Mesendoderm (in vitro differentiated cells): ENCODE measurements at regions not wholly inside any gene's neighbourhood (a gene's known extent, or its start where the extent isn't known, plus 50 kb on each side); places are given as distances from the start of the nearest gene placed in this dataset.

Experiments used
- DNase-seq: peaks from one replicate; pipeline ENCODE4 v3.0.0; 2013
- H2AK5ac ChIP-seq: 2 replicates; pipeline ENCODE4 v1.6.1; 2013; ENCODE audit warnings: low read length, inconsistent platforms
- H2BK120ac ChIP-seq: 2 replicates; pipeline ENCODE4 v1.6.1; 2013; ENCODE audit warnings: low read depth, mild to moderate bottlenecking, low read length, moderate library complexity, mixed read lengths
- H2BK15ac ChIP-seq: replicated peaks from 2 replicates; pipeline ENCODE4 v1.6.1; 2013; ENCODE audit warnings: low read depth, mild to moderate bottlenecking, moderate library complexity
- H2BK5ac ChIP-seq: 2 replicates; pipeline ENCODE4 v1.6.1; 2013; ENCODE audit warnings: low read length, inconsistent platforms
- H3K18ac ChIP-seq: 2 replicates; pipeline ENCODE4 v1.6.1; 2013; ENCODE audit warnings: mild to moderate bottlenecking, low read length, mixed read lengths
- H3K23ac ChIP-seq: one replicate; pipeline ENCODE4 v1.6.1; 2013; ENCODE audit warnings: low read length
- H3K27ac ChIP-seq: 2 replicates; pipeline ENCODE4 v1.5.1; 2013; ENCODE audit warnings: low read depth, mild to moderate bottlenecking, inconsistent platforms, low read length, moderate library complexity
- H3K27me3 ChIP-seq: 2 replicates; pipeline ENCODE4 v1.6.1; 2013; ENCODE audit warnings: low read length, control low read depth, mild to moderate bottlenecking, inconsistent platforms; ENCODE audit not compliant: insufficient read depth, poor library complexity
- H3K36me3 ChIP-seq: 2 replicates; pipeline ENCODE4 v1.6.1; 2013; ENCODE audit warnings: low read length, inconsistent platforms; ENCODE audit not compliant: control insufficient read depth, insufficient read depth
- H3K4ac ChIP-seq: one replicate; pipeline ENCODE4 v1.6.1; 2013; ENCODE audit warnings: low read depth, mild to moderate bottlenecking, low read length, moderate library complexity
- H3K4me1 ChIP-seq: 2 replicates; pipeline ENCODE4 v1.6.1; 2013; ENCODE audit warnings: low read depth, low read length, inconsistent platforms; ENCODE audit not compliant: control insufficient read depth
- H3K4me2 ChIP-seq: 2 replicates; pipeline ENCODE4 v1.6.1; 2013; ENCODE audit warnings: low read length
- H3K4me3 ChIP-seq: 2 replicates; pipeline ENCODE4 v1.5.1; 2013; ENCODE audit warnings: mild to moderate bottlenecking, low read length
- H3K56ac ChIP-seq: one replicate; pipeline ENCODE4 v1.6.1; 2013; ENCODE audit warnings: low read length
- H3K79me1 ChIP-seq: 2 replicates; pipeline ENCODE4 v1.6.1; 2013; ENCODE audit warnings: low read length, inconsistent platforms
- H3K79me2 ChIP-seq: 2 replicates; pipeline ENCODE4 v1.6.1; 2013; ENCODE audit warnings: mild to moderate bottlenecking, low read length; ENCODE audit not compliant: control insufficient read depth, insufficient read depth
- H3K9ac ChIP-seq: 2 replicates; pipeline ENCODE4 v1.6.1; 2013; ENCODE audit warnings: low read length, inconsistent platforms
- H4K5ac ChIP-seq: one replicate; pipeline ENCODE4 v1.6.1; 2013; ENCODE audit warnings: low read length
- H4K8ac ChIP-seq: one replicate; pipeline ENCODE4 v1.6.1; 2013; ENCODE audit warnings: low read depth, mild to moderate bottlenecking, control low read depth, low read length, moderate library complexity
- WGBS: extraction: QIAGEN DNeasy Blood & Tissue Kit; methylation state at CpG from one replicate; pipeline ENCODE4 v1.1.7; 2013; ENCODE audit warnings: low lambda C conversion rate, missing lambda C conversion rate; ENCODE audit not compliant: insufficient coverage; ENCODE audit errors: extremely low coverage; 5-methylcytosine and 5-hydroxymethylcytosine counted together

DNA sequence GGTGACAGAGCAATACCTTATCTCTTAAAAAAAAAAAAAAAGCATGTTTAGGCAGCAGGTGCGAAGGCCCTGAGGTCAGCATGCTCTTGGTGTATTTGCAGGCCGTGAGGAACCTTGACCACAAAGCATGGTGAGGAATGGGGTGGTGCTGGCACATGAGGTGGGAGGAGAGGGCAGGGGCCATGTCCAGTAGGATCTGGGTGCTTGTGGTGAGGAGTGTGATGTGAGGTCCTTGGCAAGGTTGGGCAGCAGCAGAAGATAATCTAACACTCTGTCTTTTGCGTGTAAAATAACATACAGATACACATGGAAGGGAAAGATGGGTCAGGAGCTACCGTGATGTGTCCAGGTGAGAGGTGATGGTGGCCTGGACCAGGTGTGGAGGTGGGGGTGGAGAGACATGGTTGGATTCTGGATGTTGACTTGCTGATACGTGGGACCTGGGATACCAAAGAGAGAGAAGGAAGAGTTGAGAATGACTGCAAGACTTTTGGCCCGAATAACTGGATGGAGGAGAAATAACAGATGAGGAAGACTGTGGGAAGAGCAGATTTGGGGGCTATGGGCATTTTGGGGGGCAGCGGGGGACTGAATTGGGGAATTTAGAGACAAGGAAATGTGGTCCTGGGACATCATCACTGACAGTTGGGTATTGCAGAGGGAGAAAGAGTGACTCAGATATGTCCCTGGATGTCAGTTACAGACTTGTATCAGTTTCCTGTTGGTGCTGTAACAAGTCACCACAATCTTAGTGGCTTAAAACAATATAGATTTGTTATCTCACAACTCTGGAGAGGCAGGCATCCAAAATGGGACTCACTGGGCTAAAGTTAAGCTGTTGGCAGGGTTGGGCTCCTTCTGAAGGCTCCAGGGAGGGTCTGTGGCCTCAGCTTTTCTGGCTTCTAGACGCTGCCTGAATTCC, 274.9 kb downstream of the HAPSTR1 start:
- Histone ChIP-seq H3K4me1 (peaks cover 3% of the 10 kb centered on the region), H3K9ac (no peak overlapping the region), H2BK5ac (no peak overlapping the region), H3K79me2 (no peaks in the 10 kb centered on the region), H4K5ac (no peak overlapping the region), H3K27ac (no peak overlapping the region), H3K23ac (no peak overlapping the region), H4K8ac (no peak overlapping the region), H2BK120ac (no peak overlapping the region), H3K27me3 (no peaks in the 10 kb centered on the region), H3K36me3 (no peaks in the 10 kb centered on the region), H3K4ac (no peak overlapping the region), H2AK5ac (no peak overlapping the region), H3K79me1 (no peaks in the 10 kb centered on the region), H2BK15ac (no peak overlapping the region), H3K56ac (no peak overlapping the region), H3K4me2 (no peak overlapping the region), H3K18ac (no peak overlapping the region), H3K4me3 (no peak overlapping the region)
- DNase-seq = no peak
- no CpG with 5 or more reads among the region's 8 CpGs for WGBS

DNA sequence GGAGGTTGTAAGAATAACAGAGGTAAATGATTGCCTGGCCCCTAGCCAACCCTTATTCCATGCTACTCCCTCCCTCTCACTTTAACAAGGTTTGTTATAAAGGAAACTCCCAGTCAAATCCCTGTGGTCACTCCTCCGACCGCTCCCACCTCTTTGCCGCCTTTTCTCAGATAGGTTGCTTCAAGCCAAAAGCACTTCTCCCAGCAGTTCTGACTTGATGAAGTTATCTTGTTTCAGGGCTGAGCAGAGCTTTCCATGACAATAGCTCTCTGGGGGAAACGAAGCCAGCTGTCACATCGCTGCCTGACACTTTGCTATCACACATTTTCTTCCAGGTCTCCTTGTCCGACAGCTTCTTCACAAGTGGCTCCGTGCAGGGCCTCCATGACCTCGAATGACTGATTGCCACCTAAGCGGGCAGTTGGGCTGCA, 278.6 kb downstream of the HAPSTR1 start:
- peaks cover 8% of the 10 kb centered on the region for H3K4me1 ChIP-seq

DNA sequence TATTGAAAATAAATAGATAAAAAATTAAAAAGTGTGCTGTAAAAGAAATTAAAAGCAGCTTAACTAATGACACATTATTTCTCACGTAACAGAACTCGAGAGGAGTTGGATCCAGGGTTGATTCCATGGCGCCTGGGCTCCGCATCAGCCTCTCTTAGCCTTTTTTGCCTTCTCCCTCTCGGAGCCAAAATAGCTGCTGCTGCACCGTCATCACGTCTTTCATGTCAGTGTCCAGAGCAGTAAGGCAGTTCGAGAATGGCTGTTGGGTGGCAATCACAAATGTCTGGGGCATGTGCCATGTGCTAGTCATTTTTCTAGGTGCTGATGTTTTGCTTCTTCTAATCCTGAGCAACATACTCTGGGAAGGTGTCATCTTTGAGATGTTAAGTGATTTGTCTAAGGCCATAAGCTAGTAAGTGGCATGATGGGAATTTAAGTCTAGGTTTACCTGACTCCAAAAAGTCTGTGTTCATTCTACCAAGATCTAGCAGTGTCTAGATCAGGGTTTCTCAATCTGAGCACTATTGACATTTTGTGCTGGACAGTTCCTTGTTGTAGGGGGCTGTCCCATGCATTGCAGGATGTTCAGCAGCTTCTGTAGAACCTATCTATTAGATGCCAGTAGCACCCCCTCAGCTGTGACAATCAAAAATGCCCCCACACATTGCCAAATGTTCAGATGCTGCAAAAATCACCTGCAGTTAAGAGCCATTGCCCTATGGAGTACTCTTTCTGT, 280.4 kb downstream of the HAPSTR1 start:
- no peak overlapping the region for H3K4me3 ChIP-seq
- H3K27me3 ChIP-seq = no peaks in the 10 kb centered on the region
- no peak overlapping the region for H2BK5ac ChIP-seq
- no peak overlapping the region for H2AK5ac ChIP-seq
- peaks cover 8% of the 10 kb centered on the region for H3K4me1 ChIP-seq
- no peak overlapping the region for H3K4me2 ChIP-seq
- no peaks in the 10 kb centered on the region for H3K79me2 ChIP-seq
- no peak overlapping the region for H3K9ac ChIP-seq
- no CpG with 5 or more reads among the region's 8 CpGs for WGBS
- no peak for DNase-seq
- no peak overlapping the region for H2BK120ac ChIP-seq
- H3K79me1 ChIP-seq = no peaks in the 10 kb centered on the region
- H3K4ac ChIP-seq = no peak overlapping the region
- no peak overlapping the region for H3K23ac ChIP-seq
- H3K56ac ChIP-seq = no peak overlapping the region
- H3K36me3 ChIP-seq = no peaks in the 10 kb centered on the region
- H2BK15ac ChIP-seq = no peak overlapping the region
- H3K27ac ChIP-seq = no peak overlapping the region
- no peak overlapping the region for H3K18ac ChIP-seq
- no peak overlapping the region for H4K5ac ChIP-seq
- no peak overlapping the region for H4K8ac ChIP-seq

More for the DNA sequence above, 278.6 kb downstream of the HAPSTR1 start:
- no peak overlapping the region for H2BK5ac ChIP-seq
- no peaks in the 10 kb centered on the region for H3K27me3 ChIP-seq
- H3K9ac ChIP-seq = no peak overlapping the region
- no peak overlapping the region for H2BK120ac ChIP-seq
- no peak overlapping the region for H2BK15ac ChIP-seq
- no peak overlapping the region for H4K5ac ChIP-seq
- H2AK5ac ChIP-seq = no peak overlapping the region
- DNase-seq = peak; percentile 87
- no peak overlapping the region for H3K27ac ChIP-seq
- H3K18ac ChIP-seq = no peak overlapping the region
- H3K4me3 ChIP-seq = no peak overlapping the region
- no CpG with 5 or more reads among the region's 9 CpGs for WGBS
- H3K79me1 ChIP-seq = no peaks in the 10 kb centered on the region
- H3K56ac ChIP-seq = no peak overlapping the region
- H3K4me2 ChIP-seq = no peak overlapping the region
- H3K79me2 ChIP-seq = no peaks in the 10 kb centered on the region
- no peak overlapping the region for H4K8ac ChIP-seq
- H3K23ac ChIP-seq = no peak overlapping the region
- H3K4ac ChIP-seq = no peak overlapping the region
- no peaks in the 10 kb centered on the region for H3K36me3 ChIP-seq

DNA sequence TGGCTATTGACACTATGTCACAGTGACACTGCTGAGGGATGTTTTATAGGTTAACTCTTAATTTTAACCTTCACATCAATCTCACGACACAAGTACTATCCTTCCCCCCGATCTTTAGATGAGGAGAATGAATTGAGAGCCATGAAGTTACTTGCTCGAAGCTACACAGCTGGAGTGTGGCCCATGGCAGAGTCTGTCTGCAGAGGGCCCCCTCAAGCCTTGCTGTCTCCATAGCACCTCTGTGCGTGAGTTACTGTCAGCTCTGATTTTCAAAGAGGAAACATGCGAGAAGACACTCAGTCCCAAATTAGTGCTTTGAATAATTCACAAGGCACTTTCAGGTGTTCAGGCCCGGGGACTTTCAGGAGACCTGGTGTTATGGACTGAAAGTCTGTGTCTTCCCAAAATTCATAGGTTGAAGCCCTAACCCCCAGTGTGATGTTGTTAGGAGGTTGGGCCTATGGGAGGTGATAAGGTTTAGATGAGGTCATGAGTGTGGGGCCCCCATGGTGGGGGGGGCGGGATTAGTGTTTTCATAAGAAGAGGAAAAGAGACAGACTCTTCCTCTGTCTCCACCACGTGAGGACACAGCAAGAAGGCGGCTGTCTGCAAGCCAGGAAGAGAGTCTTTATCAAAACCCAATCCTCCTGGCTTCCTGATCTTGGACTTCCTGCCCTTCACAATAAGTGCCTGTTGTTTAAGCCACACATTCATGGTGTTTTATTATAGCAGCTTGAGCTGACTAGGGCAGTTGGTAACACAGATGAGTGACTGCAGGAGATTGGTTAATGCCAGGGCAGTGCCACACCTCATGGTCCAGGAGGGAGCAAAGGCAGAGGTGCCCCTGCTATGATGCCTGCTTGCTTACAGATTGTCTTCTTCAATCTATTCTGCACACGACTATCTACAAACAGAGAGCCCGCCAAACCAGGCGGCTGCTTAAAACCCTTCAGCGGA, 281.8 kb downstream of the HAPSTR1 start:
- H4K5ac ChIP-seq = no peak overlapping the region
- no peak overlapping the region for H2BK120ac ChIP-seq
- no peak overlapping the region for H2AK5ac ChIP-seq
- no peak overlapping the region for H3K4me2 ChIP-seq
- peak overlapping the region; percentile 13 for H3K18ac ChIP-seq
- H3K27me3 ChIP-seq = no peaks in the 10 kb centered on the region
- H3K79me2 ChIP-seq = no peaks in the 10 kb centered on the region
- H2BK5ac ChIP-seq = peak overlapping the region; percentile 20
- peak overlapping the region; percentile 31 for H3K56ac ChIP-seq
- no peak overlapping the region for H3K23ac ChIP-seq
- no peak overlapping the region for H3K9ac ChIP-seq
- H3K79me1 ChIP-seq = no peaks in the 10 kb centered on the region
- no peak overlapping the region for H4K8ac ChIP-seq
- no peak overlapping the region for H2BK15ac ChIP-seq
- H3K27ac ChIP-seq = peak overlapping the region; percentile 36
- H3K4me3 ChIP-seq = no peak overlapping the region
- peak; percentile 81 for DNase-seq
- WGBS = no CpG with 5 or more reads among the region's 13 CpGs
- H3K4me1 ChIP-seq = peaks cover 8% of the 10 kb centered on the region
- no peaks in the 10 kb centered on the region for H3K36me3 ChIP-seq
- H3K4ac ChIP-seq = no peak overlapping the region

DNA sequence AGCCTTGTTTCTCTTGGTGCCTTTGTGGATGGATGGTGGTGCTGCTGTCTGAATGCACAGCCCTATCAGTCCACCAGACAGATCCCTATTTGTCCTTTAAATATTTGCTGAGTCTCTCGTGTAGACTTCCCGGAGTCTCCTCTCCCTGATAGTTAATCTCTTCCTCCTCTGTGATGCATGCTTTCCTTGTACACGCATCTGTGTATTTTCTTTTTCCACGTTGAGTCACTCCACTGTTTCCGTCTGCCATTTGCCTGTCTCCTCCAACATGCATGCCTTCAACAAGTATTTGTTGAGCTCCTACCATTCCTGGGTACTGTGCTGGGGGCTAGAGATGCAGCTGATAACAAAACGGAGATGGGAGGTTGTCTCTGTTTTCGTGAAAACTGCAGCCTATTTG, 282.6 kb downstream of the HAPSTR1 start:
- no peaks in the 10 kb centered on the region for H3K27me3 ChIP-seq
- no peak overlapping the region for H2BK15ac ChIP-seq
- no peak overlapping the region for H3K4me3 ChIP-seq
- no peak overlapping the region for H4K8ac ChIP-seq
- H3K9ac ChIP-seq = no peak overlapping the region
- H4K5ac ChIP-seq = no peak overlapping the region
- no peak overlapping the region for H3K4ac ChIP-seq
- no peak overlapping the region for H2BK120ac ChIP-seq
- no peaks in the 10 kb centered on the region for H3K36me3 ChIP-seq
- H2BK5ac ChIP-seq = no peak overlapping the region
- H3K23ac ChIP-seq = no peak overlapping the region
- peak; percentile 43 for DNase-seq
- no peak overlapping the region for H2AK5ac ChIP-seq
- H3K27ac ChIP-seq = no peak overlapping the region
- H3K79me1 ChIP-seq = no peaks in the 10 kb centered on the region
- peak overlapping the region; percentile 13 for H3K18ac ChIP-seq
- WGBS = no CpG with 5 or more reads among the region's 7 CpGs
- peaks cover 8% of the 10 kb centered on the region for H3K4me1 ChIP-seq
- peak overlapping the region; percentile 39 for H3K56ac ChIP-seq
- H3K4me2 ChIP-seq = no peak overlapping the region
- H3K79me2 ChIP-seq = no peaks in the 10 kb centered on the region
